DMS53 treated with DMSO at 0.1 percent for 48 hours (cell line): ENCODE measurements at regions not wholly inside any gene's neighbourhood (a gene's known extent, or its start where the extent isn't known, plus 50 kb on each side); places are given as distances from the start of the nearest gene placed in this dataset.

ENCODE experiments used
- DNase-seq: peaks from one replicate; lab custom pipeline; 2025; ENCODE audit not compliant: unreplicated experiment; lab: John Stamatoyannopoulos, UW

- no peak for DNase-seq
Observed at GRCh38 chr2:189267925-189268579, 88.5 kb upstream of the COL5A2 start.

DNA sequence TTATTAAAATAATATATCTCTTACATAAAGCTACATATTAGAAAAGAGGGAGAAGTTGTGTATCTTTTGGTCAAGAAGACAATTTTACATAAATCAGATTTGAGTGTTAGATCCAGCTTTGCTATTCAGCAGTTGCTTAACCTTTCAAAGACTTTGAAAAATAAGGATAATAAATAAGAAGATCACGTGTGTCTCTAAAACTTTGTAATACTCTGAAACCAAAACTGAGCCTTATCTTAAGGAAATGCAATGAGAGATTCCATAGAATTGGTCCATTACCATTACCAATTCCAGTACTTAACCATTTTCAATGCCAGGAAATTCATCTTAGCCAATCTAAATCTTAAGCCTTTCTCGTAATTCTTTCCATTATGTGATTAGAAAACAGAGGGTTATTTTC is 89.2 kb upstream of the COL5A2 start:
- no peak for DNase-seq

DNA sequence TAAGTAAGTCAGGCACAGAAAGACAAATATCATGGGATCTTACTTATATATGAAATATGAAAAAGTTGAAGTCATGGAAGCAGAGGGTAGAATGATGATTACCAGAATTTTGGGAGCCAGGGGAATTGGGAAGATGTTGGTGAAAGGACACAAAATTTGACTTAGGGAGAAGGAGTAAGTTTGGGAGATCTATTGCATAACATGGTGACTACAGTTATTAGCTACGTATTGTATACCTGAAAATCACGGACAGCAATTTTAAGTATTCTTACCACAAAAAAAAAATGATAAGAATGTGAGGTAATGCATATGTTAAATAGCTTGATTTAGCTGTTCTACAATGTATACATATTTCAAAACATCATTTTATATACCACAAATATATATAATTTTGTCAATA is 94.2 kb upstream of the COL5A2 start:
- no peak for DNase-seq

- no peak for DNase-seq
Observed at GRCh38 chr2:189274361-189274760, 94.8 kb upstream of the COL5A2 start.

DNA sequence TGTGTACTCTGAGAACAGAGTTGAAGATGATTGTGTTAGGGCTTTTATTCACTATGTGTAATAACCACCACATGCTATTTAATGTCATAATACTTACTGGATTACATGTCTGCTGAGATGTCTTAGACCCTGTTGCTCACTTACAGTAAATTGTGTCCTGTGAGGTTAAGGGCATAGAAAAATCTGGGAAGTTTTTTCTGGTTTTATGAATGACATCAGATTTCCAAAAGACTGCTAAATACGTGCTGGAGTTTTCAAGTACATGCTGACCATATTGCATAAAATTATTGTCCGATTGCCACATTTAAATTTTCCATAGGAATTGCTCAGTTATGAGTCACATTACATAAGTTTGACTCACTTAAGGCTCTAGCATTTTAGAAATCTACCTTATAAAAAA is 96.7 kb upstream of the COL5A2 start:
- no peak for DNase-seq

GRCh38 chr2:189281201-189281600 is 101.6 kb upstream of the COL5A2 start:
- DNase-seq, result no peak

DNA sequence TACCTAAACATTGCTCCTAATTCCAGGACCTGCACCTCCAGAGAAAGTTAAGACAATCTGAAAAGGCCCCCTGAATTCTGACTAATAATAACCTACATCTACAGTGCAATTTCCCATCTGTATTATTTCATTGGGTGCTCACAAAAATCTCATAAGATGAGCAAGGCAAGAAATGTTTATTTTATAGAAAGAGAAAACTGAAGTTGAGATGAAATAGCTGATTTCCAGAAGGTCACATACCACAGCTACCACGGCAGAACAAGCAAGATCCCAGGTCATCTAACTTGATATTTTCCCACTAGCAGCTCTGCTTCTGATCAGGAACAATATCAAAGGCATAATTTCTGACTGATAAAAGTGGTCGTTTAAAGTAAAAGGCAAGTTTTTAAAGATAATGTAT is 105.8 kb upstream of the COL5A2 start:
- DNase-seq, result no peak

DNA sequence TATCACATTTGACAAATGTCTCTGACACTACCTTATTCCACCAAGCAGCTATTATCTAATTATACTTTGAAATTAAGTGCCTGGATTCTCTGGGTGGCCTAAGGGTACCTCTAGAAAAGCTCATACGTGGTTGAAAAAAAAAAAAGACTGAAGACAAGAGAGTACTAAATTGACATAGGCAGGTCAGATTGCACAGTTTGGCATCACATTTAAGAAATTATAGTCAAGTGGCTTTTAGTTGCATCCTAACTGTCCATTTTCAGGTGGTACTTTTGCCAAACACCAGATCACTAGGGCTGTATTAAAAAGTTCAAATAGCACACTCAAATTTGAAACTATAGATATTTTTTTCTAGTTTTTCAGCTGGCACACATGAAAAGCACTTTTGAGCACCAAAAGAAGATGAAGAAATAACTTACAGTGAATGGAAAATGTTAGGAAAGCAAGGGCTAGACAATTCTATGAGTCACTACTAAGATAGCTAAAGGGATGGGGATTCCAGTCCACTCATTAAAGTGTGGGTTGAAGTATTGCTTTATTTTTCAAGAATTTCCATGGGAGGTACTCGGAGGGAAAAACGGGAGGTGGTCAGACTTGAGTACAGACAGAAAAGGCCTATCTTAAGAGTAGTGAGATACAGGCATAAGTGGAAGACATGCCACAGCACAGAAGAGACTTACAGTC is 106.5 kb upstream of the COL5A2 start:
- DNase-seq, result no peak

DNA sequence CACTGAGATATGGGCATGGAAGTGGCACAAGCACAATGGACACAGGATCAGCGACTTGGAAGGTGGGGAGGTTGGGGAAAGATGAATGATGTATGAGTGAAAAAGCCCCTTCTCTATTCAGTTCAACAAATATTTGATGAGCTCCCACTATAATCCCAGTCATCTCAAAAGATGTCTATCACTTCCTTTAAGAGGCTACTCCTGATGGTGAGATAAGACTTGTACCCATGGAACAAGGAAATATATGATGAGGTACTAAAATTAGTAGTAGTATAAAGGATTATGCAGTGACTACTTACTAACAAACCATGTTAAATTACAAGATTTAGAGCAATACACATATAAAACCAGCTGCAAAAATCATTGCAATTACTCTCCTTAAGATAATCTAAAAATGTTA is 107.8 kb upstream of the COL5A2 start:
- no peak for DNase-seq

DNA sequence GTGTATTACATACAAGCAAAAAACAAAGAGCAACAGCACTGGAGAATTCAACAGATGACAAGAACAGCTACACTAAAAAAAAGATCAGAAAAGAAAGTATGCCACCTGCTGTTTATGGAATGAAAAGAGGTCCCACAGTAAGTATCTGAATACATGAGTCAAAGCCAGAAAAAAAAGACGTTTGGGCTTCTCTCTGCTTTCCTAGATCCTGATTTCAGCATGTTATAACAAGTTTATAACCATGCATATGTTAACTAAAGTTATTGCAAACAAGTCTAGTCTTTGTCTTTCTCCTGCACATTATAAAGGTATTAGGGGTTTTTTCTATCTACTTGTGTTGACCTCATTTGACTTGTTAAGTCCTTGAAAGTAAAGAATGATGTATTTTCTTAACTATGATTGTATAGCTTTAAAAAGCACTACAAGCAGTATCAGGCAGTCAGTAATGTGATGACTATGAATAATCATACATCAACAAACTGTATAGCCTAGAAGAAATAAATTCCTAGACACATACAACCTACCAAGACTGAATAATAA is 108.5 kb upstream of the COL5A2 start:
- peak; percentile 62 for DNase-seq

GRCh38 chr2:189291460-189291859 is 111.9 kb upstream of the COL5A2 start:
- DNase-seq, result no peak

DNA sequence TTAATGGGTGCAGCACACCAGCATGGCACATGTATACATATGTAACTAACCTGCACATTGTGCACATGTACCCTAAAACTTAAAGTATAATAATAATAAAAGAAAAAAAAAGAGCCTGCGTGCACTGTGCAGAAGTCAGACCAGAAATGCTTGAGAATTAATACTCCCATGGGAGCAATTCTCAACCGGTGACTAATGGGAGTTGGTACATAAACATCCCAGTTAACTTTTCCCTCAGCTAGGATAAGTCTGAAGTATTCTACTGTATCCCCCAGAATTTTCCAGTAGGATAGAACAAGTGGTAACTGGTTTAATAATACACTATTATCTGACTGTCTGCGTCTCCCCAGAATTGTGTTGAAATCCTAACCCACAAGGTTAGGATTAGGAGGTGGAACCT is 113.6 kb upstream of the COL5A2 start:
- no peak for DNase-seq

GRCh38 chr2:189297446-189297845 is 117.9 kb upstream of the COL5A2 start:
- DNase-seq, result no peak

GRCh38 chr2:189298038-189298437 is 118.5 kb upstream of the COL5A2 start:
- no peak for DNase-seq

- no peak for DNase-seq
Observed at GRCh38 chr2:189298481-189298880, 118.9 kb upstream of the COL5A2 start.

- DNase-seq, result no peak
Observed at GRCh38 chr2:189299974-189300373, 120.4 kb upstream of the COL5A2 start.

GRCh38 chr2:189300916-189301315 is 121.4 kb upstream of the COL5A2 start:
- DNase-seq, result no peak

- no peak for DNase-seq
Observed at GRCh38 chr2:189302274-189302948, 122.8 kb upstream of the COL5A2 start.

DNA sequence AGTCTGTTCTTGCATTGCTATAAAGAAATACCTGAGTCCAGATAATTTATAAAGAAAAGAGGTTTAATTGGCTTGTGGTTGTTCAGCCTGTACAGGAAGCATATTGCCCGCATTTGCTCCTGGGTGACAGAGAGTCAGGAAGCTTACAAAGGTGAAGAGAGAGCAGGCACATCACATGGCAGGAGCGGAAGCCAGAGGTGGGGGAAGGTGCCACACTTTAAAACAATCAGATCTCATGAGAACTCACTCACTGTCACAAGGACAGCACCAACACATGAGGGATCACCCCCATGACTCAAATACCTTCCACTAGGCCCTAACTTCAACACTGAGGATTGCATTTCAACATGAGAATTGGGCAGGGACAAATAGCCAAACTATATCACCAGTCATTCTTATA is 124.8 kb upstream of the COL5A2 start:
- no peak for DNase-seq

GRCh38 chr2:189305291-189305943 is 125.9 kb upstream of the COL5A2 start:
- no peak for DNase-seq

- DNase-seq, result no peak
Observed at GRCh38 chr2:189306525-189306924, 127.0 kb upstream of the COL5A2 start.
